H1 (cell line): ENCODE measurements at regions not wholly inside any gene's neighbourhood (a gene's known extent, or its start where the extent isn't known, plus 50 kb on each side); places are given as distances from the start of the nearest gene placed in this dataset.

Experiments used
- ASH2L ChIP-seq: fragments of 200-600, 300-600 bp; sonication (generic); IDR thresholded peaks from one replicate; pipeline ENCODE4 v1.7.1; 2017; ENCODE audit warnings: low read length
- EP300 ChIP-seq, 2 experiments: IDR thresholded peaks; 1 replicate in 1 of 2; 2 replicates in 1 of 2; pipeline ENCODE4 v1.6.1; 2011 to 2012; ENCODE audit warnings: low read depth in 2 of 2, low read length in 2 of 2, mild to moderate bottlenecking in 2 of 2, borderline replicate concordance in 1 of 2, inconsistent platforms in 1 of 2, moderate library complexity in 1 of 2
- EZH2 ChIP-seq: fragments of 200-600 bp; sonication (generic); IDR thresholded peaks from 2 replicates; pipeline ENCODE4 v1.7.1; 2012; ENCODE audit warnings: low read depth, mild to moderate bottlenecking, moderate library complexity, low read length, inconsistent platforms; ENCODE audit not compliant: severe bottlenecking
- FOSL1 ChIP-seq: IDR thresholded peaks from 2 replicates; pipeline ENCODE4 v1.6.1; 2011; ENCODE audit warnings: mild to moderate bottlenecking, low read depth, low read length, moderate library complexity; ENCODE audit not compliant: insufficient read depth
- JUND ChIP-seq: IDR thresholded peaks from 2 replicates; pipeline ENCODE4 v1.6.1; 2011; ENCODE audit warnings: mild to moderate bottlenecking, improper control_type of control experiment, low read length
- POLR2A ChIP-seq, 2 experiments: IDR thresholded peaks; 1 replicate in 1 of 2; 2 replicates in 1 of 2; pipeline ENCODE4 v1.6.1; 2011; ENCODE audit warnings: low read depth in 2 of 2, low read length in 2 of 2, mild to moderate bottlenecking in 2 of 2; ENCODE audit errors: control extremely low read depth in 1 of 2
- POLR2AphosphoS5 ChIP-seq: IDR thresholded peaks from 2 replicates; pipeline ENCODE4 v1.6.1; 2011; ENCODE audit warnings: low read depth, low read length
- TAF1 ChIP-seq: IDR thresholded peaks from 2 replicates; pipeline ENCODE4 v1.6.1; 2011; ENCODE audit warnings: mild to moderate bottlenecking, low read depth, low read length
- TCF12 ChIP-seq: IDR thresholded peaks from 2 replicates; pipeline ENCODE4 v1.6.1; 2011; ENCODE audit warnings: low read depth, mild to moderate bottlenecking, low read length
- YY1 ChIP-seq: IDR thresholded peaks from 2 replicates; pipeline ENCODE4 v1.6.1; 2011; ENCODE audit warnings: low read depth, mild to moderate bottlenecking, low read length
- TF ChIP-seq, protein P1 (sequence below), 3 experiments: IDR thresholded peaks; 1 replicate in 2 of 3; 2 replicates in 1 of 3; pipeline versions ENCODE4 v1.5.1 to v1.6.1; 2011; ENCODE audit warnings: low read length in 3 of 3, mild to moderate bottlenecking in 3 of 3, inconsistent platforms in 2 of 3, low read depth in 1 of 3, moderate library complexity in 1 of 3; ENCODE audit not compliant: insufficient read depth in 1 of 3; ENCODE audit errors: control extremely low read depth in 1 of 3
- TF ChIP-seq, protein P2 (sequence below): IDR thresholded peaks from 2 replicates; pipeline ENCODE4 v1.6.1; 2012; ENCODE audit warnings: inconsistent platforms
- TF ChIP-seq, protein P3 (sequence below): IDR thresholded peaks from 2 replicates; pipeline ENCODE4 v1.6.1; 2012; ENCODE audit warnings: low read length, inconsistent platforms

DNA sequence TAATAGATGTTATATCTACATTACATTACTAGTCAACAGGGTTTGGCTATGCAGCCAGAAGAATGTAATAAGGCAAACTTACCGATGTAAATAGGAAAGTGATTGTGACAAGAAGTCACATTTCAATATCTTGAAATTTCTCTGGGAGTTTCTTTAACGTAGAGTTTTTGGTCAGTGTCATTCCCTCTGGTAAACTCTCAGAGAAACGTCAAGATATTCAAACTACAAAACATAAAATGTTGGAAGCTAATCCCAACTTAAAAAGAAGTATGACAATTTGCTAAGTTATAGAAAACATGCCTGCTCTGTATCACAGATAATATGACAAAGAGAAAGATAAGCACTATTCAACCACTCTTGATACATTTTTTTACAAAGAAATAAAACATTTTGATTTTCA lies 111.2 kb upstream of the PRICKLE2 start:
- no peak for TF ChIP-seq FOSL1
- TF ChIP-seq EZH2: no peak
- TF ChIP-seq, protein P1, sequence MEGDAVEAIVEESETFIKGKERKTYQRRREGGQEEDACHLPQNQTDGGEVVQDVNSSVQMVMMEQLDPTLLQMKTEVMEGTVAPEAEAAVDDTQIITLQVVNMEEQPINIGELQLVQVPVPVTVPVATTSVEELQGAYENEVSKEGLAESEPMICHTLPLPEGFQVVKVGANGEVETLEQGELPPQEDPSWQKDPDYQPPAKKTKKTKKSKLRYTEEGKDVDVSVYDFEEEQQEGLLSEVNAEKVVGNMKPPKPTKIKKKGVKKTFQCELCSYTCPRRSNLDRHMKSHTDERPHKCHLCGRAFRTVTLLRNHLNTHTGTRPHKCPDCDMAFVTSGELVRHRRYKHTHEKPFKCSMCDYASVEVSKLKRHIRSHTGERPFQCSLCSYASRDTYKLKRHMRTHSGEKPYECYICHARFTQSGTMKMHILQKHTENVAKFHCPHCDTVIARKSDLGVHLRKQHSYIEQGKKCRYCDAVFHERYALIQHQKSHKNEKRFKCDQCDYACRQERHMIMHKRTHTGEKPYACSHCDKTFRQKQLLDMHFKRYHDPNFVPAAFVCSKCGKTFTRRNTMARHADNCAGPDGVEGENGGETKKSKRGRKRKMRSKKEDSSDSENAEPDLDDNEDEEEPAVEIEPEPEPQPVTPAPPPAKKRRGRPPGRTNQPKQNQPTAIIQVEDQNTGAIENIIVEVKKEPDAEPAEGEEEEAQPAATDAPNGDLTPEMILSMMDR (IDR thresholded peaks at IDR 0.05; ENCODE audit: control extremely low read depth in 1 of 3, insufficient read depth in 1 of 3, low read depth in 1 of 3, low read length in 3 of 3): no peak
- no peak for TF ChIP-seq POLR2A (IDR thresholded peaks at IDR 0.05; ENCODE audit: control extremely low read depth in 1 of 2, low read depth in 2 of 2, low read length in 2 of 2)
- no peak for TF ChIP-seq TCF12
- no peak for TF ChIP-seq ASH2L
- TF ChIP-seq EP300 (IDR thresholded peaks at IDR 0.05; ENCODE audit: borderline replicate concordance in 1 of 2, low read depth in 2 of 2, low read length in 2 of 2): no peak
- no peak for TF ChIP-seq YY1
- TF ChIP-seq, protein P2, sequence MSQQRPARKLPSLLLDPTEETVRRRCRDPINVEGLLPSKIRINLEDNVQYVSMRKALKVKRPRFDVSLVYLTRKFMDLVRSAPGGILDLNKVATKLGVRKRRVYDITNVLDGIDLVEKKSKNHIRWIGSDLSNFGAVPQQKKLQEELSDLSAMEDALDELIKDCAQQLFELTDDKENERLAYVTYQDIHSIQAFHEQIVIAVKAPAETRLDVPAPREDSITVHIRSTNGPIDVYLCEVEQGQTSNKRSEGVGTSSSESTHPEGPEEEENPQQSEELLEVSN: no peak
- no peak for TF ChIP-seq POLR2AphosphoS5
- no peak for TF ChIP-seq JUND
- no peak for TF ChIP-seq TAF1
- TF ChIP-seq, protein P3, sequence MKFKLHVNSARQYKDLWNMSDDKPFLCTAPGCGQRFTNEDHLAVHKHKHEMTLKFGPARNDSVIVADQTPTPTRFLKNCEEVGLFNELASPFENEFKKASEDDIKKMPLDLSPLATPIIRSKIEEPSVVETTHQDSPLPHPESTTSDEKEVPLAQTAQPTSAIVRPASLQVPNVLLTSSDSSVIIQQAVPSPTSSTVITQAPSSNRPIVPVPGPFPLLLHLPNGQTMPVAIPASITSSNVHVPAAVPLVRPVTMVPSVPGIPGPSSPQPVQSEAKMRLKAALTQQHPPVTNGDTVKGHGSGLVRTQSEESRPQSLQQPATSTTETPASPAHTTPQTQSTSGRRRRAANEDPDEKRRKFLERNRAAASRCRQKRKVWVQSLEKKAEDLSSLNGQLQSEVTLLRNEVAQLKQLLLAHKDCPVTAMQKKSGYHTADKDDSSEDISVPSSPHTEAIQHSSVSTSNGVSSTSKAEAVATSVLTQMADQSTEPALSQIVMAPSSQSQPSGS: no peak
